AG04450 (cell line): ENCODE measurements at regions not wholly inside any gene's neighbourhood (a gene's known extent, or its start where the extent isn't known, plus 50 kb on each side); places are given as distances from the start of the nearest gene placed in this dataset.
"Not testable (repeated sequence)": the region's sequence is repeated elsewhere in the genome, so short reads cannot be mapped to it uniquely, and the experiment has no call there.

Experiments
- CTCF ChIA-PET: fragments of 300-600, 350-600 bp; formaldehyde crosslinking; extraction: SDS; loops from one replicate; lab custom pipeline; 2022; ENCODE audit warnings: antibody characterized with exemption, inconsistent platforms; lab: Charles Lee
- POLR2A ChIA-PET: fragments of 350-600 bp; formaldehyde crosslinking; extraction: SDS; loops from one replicate; lab custom pipeline; 2021; ENCODE audit warnings: antibody characterized with exemption, inconsistent platforms; lab: Yijun Ruan, JAX
- DNase-seq: peaks from one replicate; pipeline ENCODE4 v3.0.0-alpha.2; 2011; ENCODE audit warnings: low read depth, low spot score
- H3K27ac ChIP-seq: one replicate; pipeline ENCODE4 v1.5.1; 2012; ENCODE audit warnings: low read depth, low read length, control low read depth
- H3K27me3 ChIP-seq: one replicate; pipeline ENCODE4 v1.6.0; 2012; ENCODE audit warnings: low read length; ENCODE audit not compliant: control insufficient read depth, insufficient read depth
- H3K4me3 ChIP-seq: 2 replicates; pipeline ENCODE4 v1.5.1; 2011; ENCODE audit warnings: mild to moderate bottlenecking, low read depth, low read length, control low read depth
- H3K9me3 ChIP-seq: 2 replicates; pipeline ENCODE4 v1.5.1; 2012; ENCODE audit warnings: low read length; ENCODE audit not compliant: control insufficient read depth, insufficient read depth
- CTCF ChIP-seq: IDR thresholded peaks from 2 replicates; pipeline ENCODE4 v1.5.1; 2011; ENCODE audit warnings: low read depth, low read length, control low read depth, inconsistent platforms

GRCh38 chr6:165146456-165146855 is 162.9 kb downstream of the C6orf118 start:
- ChIA-PET CTCF (no interaction called here), POLR2A (no interaction called here)
- no peak overlapping the region for H3K4me3 ChIP-seq
- no peak overlapping the region for H3K27ac ChIP-seq
- H3K9me3 ChIP-seq, result peaks cover 28% of the 10 kb centered on the region
- no peak for DNase-seq
- H3K27me3 ChIP-seq, result no peaks in the 10 kb centered on the region
- TF ChIP-seq CTCF, result no peak

GRCh38 chr6:165135889-165136288 is 173.5 kb downstream of the C6orf118 start:
- Histone ChIP-seq H3K4me3 (no peak overlapping the region), H3K27ac (no peak overlapping the region), H3K27me3 (no peaks in the 10 kb centered on the region), H3K9me3 (peaks cover 29% of the 10 kb centered on the region)
- ChIA-PET POLR2A (no interaction called here), CTCF (no interaction called here)
- no peak for TF ChIP-seq CTCF
- no peak for DNase-seq

GRCh38 chr6:165129086-165129485 is 180.3 kb downstream of the C6orf118 start:
- H3K27ac ChIP-seq, result no peak overlapping the region
- no peak for DNase-seq
- no peaks in the 10 kb centered on the region for H3K27me3 ChIP-seq
- peaks cover 19% of the 10 kb centered on the region for H3K9me3 ChIP-seq
- ChIA-PET POLR2A (no interaction called here), CTCF (no interaction called here)
- TF ChIP-seq CTCF, result no peak
- H3K4me3 ChIP-seq, result no peak overlapping the region

- H3K4me3 ChIP-seq, POLR2A ChIA-PET, H3K27ac ChIP-seq, DNase-seq, CTCF ChIA-PET, H3K27me3 ChIP-seq: not testable (repeated sequence)
- H3K9me3 ChIP-seq, result peaks cover 19% of the 10 kb centered on the region
Observed at GRCh38 chr6:165127743-165128142, 181.7 kb downstream of the C6orf118 start.

- H3K27me3 ChIP-seq, H3K27ac ChIP-seq, CTCF ChIA-PET, DNase-seq, POLR2A ChIA-PET, H3K4me3 ChIP-seq: not testable (repeated sequence)
- peaks cover 18% of the 10 kb centered on the region for H3K9me3 ChIP-seq
Observed at GRCh38 chr6:165124681-165125080, 184.7 kb downstream of the C6orf118 start.

- CTCF ChIA-PET, result no interaction called here
- no peak overlapping the region for H3K27ac ChIP-seq
- no peak overlapping the region for H3K4me3 ChIP-seq
- peaks cover 20% of the 10 kb centered on the region for H3K9me3 ChIP-seq
- DNase-seq, result no peak
- POLR2A ChIA-PET, result no interaction called here
- H3K27me3 ChIP-seq, result no peaks in the 10 kb centered on the region
- no peak for TF ChIP-seq CTCF
Observed at GRCh38 chr6:165119231-165120020, 190.0 kb downstream of the C6orf118 start.
